Thyroid gland (tissue), 4 donors: ENCODE measurements at regions not wholly inside any gene's neighbourhood (a gene's known extent, or its start where the extent isn't known, plus 50 kb on each side); places are given as distances from the start of the nearest gene placed in this dataset.

Experiments
- CTCF ChIP-seq, 6 experiments: fragments of 200-600 bp in 3 of 6; fragments of 450-650 bp in 3 of 6; sonication (generic) in 3 of 6; IDR thresholded peaks; one replicate each; pipeline ENCODE4 v1.5.1; 2016 to 2019; ENCODE audit warnings: antibody characterized with exemption in 6 of 6, mild to moderate bottlenecking in 2 of 6, inconsistent platforms in 1 of 6, moderate library complexity in 1 of 6
- POLR2A ChIP-seq, 2 donors: fragments of 450-650 bp; IDR thresholded peaks; one replicate each; pipeline ENCODE4 v1.6.1; 2017; ENCODE audit warnings: antibody characterized with exemption in 2 of 2, mild to moderate bottlenecking in 2 of 2, moderate library complexity in 1 of 2

- TF ChIP-seq CTCF (IDR thresholded peaks at IDR 0.05): no peak
- TF ChIP-seq POLR2A (IDR thresholded peaks at IDR 0.05): no peak
Observed at GRCh38 chr7:149692056-149692455, 81.3 kb downstream of the ZNF467 start.
